ENCODE measurements at regions not wholly inside any gene's neighbourhood (a gene's known extent, or its start where the extent isn't known, plus 50 kb on each side); places are given as distances from the start of the nearest gene placed in this dataset.

DNA sequence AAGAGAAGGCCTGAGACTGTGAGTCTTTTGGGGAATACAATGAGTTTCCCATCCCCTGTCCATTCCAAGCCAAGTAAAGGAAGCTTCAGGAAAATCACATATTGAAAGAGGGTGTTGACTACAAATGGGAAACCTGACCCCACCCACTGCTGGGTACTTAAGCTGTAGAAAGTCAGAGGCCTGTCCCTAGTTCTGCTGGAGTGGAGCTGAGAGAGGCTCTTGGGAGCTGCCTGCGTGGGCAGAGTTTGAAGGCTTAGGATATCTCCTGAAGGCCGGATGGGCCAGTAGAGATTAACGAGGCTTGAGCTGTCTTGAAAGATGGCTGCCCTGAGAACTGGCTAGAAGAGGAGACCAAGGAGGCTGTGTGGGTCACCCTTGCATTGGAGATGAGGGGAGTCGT lies 176.2 kb upstream of the NECTIN1 start:
- DNase-seq (ENCODE audit: low read depth): no peak

DNA sequence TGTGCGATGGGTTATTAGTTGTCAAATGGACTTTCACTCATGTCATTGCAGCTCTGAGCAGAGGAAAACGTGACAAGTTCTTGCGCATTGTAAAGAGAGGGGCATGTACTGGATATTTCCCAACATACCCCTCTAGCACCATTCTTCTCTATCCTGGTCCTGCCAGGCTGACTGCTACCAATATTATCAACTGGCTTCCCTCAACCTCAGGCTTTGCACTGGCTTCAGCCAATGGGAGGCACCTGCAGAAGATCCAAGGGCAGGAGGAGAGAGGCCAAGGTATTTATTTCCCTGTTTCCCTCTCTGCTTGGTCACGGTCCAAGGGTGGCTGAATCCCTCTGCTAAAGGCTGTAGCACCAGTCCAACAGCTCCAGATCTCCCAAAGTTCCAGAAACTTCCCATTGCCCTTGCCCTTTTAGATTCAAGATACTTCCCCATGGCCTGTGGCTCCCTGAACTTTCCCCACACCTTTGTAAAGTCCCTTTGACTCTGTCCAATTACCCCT lies 175.6 kb upstream of the NECTIN1 start:
- DNase-seq (ENCODE audit: low read depth): no peak

DNA sequence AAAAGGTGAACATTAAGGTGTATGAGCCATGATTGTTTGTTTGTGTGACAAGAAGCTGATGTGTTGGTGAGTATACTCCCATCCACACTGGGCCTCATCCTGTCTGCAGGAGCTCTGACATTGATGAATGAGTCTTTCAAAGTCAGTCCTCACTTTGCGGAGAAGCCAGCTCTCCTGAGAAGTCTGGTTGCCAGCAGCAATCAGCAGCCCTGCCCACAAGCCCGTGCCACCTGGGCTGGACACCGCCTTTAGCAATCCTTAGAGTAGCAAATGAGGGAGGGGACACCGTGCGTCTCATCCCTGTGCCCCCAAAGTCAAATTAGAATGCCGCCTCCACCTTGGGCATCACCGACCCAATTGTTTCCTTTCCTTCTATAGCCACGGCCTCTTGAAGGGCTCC lies 174.8 kb upstream of the NECTIN1 start:
- no peak for DNase-seq (ENCODE audit: low read depth)

DNA sequence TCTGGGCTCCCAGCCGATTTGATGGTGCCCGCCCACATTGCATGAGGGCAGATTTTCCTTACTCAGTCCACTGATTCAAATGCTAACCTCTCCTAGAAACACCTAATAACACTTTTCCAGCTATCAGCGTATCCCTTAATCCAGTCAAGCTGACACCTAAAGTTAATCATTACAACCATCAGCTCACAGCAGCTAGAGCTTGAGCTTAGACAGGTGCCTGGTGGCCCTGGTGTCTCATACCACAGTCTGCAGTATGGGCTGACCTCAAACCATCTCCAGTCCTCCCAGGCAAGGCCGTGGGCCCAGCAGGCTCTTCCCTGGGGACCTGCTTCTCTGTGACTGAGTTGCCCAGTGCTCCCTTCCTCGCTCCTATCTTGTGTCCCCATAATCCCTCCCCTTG lies 174.4 kb upstream of the NECTIN1 start:
- no peak for DNase-seq (ENCODE audit: low read depth)

DNA sequence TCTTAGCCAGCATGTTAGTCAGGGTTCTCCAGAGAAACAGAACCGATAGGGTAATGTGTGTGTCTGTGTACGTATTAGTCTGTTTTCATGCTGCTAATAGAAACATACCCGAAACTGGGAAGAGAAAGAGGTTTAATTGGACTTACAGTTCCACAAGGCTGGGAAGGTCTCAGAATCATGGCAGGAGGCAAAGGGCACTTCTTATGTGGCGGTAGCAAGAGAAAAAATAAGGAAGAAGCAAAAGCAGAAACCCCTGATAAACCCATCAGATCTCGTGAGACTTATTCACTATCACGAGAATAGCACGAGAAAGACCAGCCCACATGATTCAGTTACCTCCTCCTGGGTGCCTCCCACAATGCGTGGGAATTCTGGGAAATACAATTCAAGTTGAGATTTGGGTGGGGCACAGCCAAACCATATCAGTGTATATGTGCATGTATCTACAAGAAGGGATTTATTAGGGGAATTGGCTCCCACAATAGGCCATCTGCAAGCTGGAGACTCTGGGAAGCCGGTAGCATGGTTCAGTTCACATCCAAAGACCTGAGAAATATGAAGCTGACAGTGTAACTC lies 173.7 kb upstream of the NECTIN1 start:
- no peak for DNase-seq (ENCODE audit: low read depth)

DNA sequence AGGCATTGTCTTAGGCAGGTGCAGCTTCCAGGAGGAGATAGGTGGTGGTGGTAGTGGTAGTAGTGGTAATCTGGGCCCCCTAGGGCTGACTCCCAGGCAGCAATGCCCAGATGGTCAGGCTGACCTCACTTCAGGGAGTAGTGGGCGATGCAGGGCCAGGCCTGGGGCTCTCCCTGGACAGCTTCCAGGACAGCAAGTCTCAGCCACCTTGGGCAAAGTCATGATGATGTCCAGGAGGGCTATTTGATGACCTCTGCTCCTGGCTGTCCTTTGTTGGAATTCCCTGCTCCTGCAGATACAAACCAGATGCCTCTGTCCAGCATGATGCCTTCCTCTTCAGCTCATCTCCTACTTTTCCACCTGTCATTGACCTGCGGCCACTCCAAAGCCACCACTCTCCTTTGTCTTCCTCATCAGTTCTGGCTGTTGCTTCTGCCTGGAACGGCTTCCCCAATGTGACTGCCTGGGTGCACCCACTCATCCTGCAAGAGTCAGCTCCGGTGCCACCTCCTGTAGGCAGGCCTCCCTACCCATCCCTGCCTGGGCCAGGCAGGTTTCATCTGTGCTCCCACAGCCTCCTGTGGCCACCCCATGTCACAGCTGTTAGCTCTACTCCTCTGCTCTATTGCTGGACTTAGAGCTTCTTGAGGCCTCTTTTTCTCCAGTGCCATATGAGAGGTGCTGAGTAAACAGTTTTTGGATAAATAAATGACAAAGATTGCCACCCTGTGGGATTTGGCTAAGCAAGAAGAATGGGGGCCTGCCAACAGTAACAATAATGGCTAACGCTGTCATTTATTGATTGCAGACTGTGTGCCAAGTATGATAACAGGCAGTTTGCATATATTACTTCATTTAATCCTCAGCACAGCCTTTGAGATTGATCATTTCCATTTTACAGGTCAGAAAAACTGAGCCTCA lies 172.9 kb upstream of the NECTIN1 start:
- no peak for DNase-seq (ENCODE audit: low read depth)

DNA sequence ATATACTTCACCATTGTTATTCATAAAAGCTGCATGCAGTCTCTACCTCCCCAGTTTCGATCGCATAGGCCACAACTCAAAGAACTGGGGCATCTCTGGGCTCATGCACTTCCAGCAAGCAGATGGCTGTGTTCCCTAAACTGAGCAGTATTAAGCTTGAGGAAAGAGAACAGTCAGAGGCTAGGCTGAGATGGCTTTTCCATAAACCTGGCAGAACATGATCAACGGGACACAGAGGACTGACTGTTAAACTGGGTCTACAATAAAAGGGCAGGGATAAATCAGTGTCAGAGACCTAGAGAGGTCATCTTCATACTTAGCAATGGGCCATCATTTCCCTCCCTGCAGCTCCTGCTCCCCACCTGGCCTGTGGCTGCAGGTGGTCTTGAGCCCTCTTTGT lies 171.0 kb upstream of the NECTIN1 start:
- DNase-seq (ENCODE audit: low read depth): no peak

DNA sequence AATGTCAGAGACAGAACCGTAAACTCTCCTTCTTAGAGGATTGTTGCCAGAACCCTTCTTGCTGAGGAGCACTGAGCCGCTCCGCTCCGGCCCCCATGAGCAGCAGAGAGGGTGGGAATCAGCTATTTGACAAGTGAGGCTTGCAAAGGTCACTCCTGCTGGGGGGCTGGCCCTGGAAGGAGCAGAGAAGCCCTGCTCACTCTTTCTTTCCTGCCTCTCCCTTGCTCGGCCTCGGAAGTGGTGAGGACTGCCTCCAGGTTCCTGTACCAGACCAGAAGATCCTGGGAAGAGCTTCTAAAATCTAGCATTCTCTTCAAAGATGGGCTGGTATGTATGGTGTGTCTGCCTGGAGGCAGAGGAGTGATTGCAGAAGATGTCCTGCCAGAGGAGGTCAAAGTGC lies 168.6 kb upstream of the NECTIN1 start:
- no peak for DNase-seq (ENCODE audit: low read depth)

DNA sequence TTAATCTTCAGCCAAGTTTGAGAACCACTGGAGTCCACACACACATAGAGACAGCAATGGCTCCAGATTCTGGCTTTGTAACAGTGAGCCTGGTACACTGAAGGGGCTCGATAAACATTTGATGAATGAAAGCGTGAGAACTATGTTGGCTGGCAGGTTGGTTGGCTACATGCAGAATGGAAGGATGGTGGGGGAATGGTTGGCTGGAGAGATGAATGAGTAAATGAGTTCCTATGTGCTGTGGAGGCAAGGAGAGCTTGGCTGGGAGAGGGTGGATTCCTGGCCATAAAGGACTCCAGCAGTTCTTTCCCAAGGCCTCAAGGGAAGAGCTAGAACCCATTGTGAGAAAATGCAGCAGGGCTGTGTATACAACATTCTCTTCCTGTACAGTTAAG lies 168.0 kb upstream of the NECTIN1 start:
- no peak for DNase-seq (ENCODE audit: low read depth)

DNA sequence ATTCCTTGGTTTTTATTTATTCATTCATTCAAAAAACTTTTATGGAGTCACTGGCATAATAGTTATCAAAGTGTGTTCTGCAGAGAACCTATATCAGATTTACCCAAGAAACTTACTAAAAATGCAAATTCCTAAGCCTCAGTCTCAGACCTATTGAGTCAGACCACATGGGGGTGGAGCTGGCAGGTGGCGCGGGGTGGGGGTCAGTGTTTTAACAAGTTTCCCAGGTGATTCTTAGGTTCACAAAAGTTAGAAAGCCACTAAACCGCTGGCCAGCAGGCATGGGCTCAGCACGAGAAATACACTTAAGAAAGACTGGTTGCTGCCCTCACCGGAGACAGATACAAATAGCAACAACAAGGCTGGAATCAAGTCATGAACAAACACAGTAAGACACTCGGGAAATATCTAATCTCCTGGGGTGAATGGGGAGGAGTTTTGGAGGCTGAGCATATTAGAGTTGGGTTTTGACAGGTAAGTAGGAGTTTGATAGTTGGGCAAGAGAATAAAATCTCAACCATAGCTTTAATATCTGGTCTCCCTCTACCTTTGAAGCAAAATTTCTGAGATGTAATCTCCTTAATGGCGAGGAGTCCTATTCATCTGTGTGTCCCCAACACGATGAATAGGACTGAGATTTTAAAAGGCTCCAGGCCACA lies 167.5 kb upstream of the NECTIN1 start:
- no peak for DNase-seq (ENCODE audit: low read depth)

DNA sequence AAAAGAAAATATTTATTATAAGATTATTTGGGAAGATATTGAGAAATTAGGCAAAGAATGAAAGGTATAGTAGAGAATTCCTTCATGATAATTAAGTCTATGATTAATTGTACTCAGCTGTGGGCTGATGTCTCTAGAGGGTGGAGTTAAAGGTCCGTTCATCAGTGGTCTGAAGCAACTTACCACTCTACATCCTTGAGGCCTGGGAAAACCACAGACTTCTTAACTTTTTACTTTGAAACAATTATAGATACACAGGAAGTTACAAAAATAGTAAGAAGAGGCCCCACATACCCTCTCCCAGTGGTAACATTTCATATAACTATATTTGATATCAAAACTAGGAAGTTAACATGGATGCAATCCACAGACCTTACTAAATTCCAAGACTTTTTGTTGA lies 167.0 kb upstream of the NECTIN1 start:
- DNase-seq (ENCODE audit: low read depth): no peak

DNA sequence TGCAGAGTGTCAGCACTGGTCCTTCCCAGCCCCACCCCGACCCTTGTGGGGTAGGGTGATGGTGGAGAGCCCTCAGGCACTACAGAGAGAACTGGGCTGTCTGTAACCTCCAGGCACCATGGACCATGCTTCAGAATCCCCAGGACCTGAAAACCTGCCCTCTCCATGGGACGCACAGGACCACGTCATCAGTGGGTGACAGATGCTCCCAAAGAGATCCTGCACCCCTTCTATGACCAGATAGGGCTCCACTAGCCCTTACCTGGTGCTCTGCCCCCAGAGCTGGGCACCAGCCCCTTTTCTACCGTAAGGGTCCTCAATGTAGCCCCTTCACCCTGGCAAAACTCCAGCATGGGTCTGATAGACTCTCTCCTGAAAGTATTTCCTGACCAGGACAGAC lies 165.9 kb upstream of the NECTIN1 start:
- no peak for DNase-seq (ENCODE audit: low read depth)

DNA sequence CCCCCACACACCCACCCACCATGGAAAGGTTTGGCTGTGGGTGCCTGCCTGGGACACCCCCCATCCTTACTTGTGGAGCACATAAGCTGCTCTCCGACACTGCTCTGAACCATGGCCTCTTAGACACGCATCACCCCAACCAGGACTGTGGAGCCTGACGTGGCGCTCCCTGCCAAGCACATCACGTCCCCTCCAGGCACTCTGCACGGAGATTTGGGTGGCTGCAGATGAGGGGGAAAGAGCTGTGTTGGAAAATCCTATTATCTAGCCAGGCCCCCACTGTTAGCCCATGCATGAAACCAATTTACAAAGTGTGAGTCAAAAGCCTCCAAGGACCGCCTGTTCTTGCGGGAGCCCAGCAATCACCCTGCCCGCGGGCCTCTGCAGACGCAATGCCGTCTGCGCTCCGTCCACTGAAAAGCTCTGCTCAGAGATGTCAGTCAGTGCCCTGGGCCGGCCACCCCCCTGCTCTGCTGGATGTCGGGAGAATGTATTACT lies 163.4 kb upstream of the NECTIN1 start:
- DNase-seq (ENCODE audit: low read depth): no peak

DNA sequence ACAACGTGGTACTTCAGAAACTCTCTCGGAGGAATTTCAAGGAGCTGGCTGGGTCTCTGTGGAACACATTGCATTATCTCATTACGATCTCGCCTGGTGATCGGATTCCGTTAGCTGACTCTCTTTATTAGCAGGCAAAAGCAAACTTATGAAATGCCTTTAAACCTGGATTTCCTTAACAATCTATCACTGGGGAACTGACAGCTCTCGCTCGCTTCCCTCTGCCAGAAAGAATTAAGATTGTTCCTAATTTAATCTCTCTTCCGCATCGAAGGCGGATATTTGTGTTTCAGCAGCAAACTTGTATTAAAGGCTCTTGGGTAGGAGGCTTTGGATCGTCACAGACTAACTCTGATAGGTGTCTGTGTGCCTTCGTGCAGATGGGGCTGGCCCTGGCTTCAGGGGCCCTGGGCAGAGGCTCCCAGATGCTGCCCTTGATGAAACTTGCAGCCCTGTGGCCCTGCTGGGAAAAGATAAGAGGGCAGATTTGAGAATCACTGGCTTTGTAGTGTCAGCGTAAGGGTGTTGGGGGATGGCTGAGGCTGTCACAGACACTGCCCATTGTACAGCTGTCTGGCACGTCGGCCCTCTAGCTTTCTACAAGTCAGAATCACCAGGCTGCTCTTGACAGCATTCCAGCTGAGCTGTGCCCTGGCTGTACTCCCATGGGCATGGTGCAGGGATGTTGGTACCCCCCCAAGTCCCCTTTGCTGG lies 162.2 kb upstream of the NECTIN1 start:
- no peak for DNase-seq (ENCODE audit: low read depth)

DNA sequence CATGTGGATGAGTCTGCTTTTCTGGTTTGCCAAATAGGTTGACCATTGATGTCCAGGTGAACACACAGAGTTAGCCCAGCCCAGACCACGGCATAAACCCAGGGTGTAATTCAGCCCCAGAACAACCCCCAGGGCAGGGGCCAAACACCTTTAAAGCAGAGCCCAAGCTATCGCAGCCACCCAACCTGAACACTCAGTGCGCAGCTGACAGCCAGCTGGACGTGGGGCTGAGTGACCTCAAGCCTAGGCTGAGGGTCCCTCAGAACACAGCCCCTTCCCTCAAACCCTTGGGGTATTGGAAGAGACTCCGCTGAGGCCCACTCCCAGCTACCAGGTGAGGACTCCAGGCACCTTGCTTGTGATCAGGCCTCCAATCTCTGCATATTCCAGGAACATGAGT lies 161.5 kb upstream of the NECTIN1 start:
- no peak for DNase-seq (ENCODE audit: low read depth)

DNA sequence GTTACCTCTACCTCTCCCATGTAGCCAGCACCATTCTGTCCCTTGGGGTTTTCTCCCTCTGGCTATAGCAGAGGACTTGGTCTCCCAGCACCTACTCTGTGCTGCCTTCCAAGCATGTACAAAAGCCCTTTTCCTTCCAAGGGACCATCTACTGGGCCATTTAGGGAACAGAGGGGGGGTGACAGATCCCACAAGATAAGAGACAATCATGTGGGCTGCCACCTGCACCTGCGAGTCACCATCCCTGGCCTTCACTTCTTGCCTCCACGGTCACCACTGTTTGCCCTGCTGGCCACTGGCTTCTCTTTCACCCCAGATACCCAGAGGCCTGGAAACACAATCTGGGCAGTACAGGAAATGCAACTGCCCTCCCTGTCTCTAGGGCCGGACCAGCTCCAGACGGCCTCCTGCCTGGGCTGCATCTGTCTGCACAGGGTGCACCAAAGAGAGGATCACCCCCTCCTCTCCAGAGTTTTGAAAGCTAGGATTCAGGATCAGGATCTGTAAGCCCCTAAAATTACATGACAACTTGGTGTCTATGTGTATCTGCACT lies 160.8 kb upstream of the NECTIN1 start:
- no peak for DNase-seq (ENCODE audit: low read depth)

DNA sequence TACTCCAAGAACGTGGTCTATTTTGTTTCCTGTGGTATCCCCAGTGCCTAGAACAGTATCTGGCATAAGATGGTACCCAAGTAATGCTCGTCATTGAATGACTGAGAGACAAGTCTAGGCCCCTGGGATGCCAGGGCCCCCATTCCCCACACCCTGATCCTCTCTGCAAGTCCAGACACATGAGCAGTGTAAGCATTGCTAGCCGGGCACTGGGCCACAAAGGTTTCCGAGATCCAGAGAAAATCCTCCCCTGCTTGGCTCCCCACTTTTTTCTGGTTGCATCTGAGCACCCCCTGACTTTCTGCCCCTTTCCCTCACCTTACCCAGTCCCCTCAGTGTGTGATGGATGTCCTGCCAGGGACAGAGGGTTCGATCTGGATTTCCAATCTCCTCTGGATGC lies 160.1 kb upstream of the NECTIN1 start:
- no peak for DNase-seq (ENCODE audit: low read depth)

DNA sequence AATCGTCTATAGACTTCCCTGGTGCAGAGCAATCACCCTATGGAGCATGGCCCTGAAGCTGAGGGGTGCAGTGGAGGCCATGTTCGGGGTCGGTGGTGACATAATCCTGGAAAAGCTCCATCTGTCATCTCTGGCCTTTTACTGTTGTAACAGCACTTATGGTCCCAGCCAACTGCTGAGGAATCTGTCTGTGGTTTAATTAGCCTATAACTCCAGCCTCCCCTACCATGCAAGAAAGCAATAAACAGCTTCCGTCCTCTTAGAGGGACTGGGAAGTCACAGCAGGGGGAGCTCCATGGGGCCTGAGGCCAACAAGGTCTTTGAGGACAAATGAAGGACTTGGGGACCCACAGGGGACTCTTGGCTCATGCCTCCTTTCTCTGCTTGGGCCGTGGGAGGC lies 159.1 kb upstream of the NECTIN1 start:
- DNase-seq (ENCODE audit: low read depth): no peak

DNA sequence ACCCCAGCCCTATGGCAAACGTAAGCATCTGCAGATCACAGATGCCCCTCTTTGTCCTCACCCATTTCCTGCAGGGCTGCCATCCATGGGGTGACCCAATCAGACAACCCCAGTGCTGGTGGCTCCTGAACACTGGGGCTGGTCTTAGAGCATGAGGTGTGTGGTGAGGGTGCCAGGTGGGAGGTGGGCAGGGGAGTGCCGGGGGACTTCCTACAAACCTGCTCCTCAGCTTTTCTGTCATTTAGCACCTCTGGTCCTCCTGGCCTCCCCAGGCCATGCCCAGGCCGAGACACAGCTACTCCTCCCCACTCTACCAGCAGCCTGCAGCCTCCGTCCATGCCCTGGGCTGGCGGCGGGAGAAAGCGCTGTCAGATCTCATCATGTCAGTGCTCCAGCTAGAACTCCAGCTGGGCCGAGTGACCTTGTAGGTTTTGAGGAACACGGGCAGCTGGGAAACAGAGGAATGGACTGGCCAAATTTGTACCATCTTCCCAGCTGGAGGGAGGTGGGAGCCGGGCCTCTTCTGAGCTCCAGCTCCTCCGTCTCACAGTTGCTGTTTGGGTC lies 157.7 kb upstream of the NECTIN1 start:
- DNase-seq (ENCODE audit: low read depth): no peak

DNA sequence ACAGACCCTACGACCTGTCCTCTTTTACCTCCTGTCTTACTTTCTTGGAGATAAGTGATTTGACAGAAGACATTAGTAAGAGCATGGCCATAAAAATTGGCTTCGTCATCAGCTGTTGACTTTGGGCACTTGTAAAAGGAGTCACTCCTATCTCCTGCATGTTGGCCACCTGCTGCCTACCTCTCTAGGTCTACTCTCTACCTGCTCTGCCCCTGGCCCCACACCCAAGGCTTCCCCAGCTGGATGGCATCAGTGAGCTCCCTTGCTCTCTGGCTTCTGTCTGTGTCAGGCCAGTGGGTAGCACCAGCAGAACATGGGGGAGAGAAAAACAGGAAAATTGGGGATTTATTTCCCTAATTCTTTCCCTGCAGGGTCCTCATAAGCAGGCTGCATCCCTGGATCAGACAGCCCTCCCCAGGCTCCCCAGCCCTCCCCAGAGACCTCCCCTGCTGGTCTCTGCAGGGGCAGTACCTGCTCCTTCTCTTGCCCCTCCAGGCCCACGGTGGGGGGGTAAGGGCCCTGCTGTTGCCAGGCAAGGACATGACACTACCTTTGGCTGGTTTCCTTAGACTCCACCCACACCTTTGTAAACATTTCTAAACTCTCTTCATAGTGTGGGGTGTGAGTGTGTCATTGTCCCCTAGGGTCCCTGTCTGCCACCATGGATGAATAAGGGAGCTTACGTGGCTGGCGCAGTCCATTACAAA lies 157.0 kb upstream of the NECTIN1 start:
- DNase-seq (ENCODE audit: low read depth): no peak

DNA sequence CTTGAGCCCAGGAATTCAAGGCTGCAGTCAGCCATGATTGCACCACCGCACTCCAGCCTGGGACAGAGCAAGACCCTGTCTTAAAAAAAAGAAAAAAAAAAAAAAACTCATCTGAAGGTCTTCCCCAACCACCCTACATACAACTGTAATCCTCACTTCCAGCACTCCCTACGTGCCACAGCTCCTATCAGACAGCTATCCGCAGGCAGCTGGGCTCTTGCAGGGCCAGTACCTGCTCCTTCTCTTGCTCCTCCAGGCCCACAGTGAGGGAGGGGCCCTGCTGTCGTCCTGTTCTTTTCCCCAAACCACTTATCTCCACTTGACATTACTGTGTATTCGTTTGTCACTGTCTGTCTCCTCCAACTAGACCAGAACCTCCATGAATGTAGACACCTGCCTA lies 156.1 kb upstream of the NECTIN1 start:
- DNase-seq (ENCODE audit: low read depth): no peak

All from fibroblast of gingiva (primary cell).